K562 (cell line): ENCODE measurements at regions not wholly inside any gene's neighbourhood (a gene's known extent, or its start where the extent isn't known, plus 50 kb on each side); places are given as distances from the start of the nearest gene placed in this dataset.

Experiments
- KLF6 ChIP-seq: fragments of 250-450 bp; sonication (Bioruptor Pico); IDR thresholded peaks from 2 replicates; pipeline ENCODE4 v1.4.0; 2020; ENCODE audit warnings: mild to moderate bottlenecking, moderate library complexity, borderline replicate concordance
- LEF1 ChIP-seq: fragments of 450-650 bp; IDR thresholded peaks from 2 replicates; pipeline ENCODE4 v1.6.1; 2016; ENCODE audit warnings: mild to moderate bottlenecking
- STAT5B ChIP-seq: fragments of 250-450 bp; sonication (Bioruptor Pico); IDR thresholded peaks from 2 replicates; pipeline ENCODE4 v1.8.0; 2021; ENCODE audit warnings: mild to moderate bottlenecking, inconsistent platforms
- TSHZ1 ChIP-seq: fragments of 250-450 bp; sonication (Bioruptor Pico); IDR thresholded peaks from 2 replicates; pipeline ENCODE4 v1.4.0; 2020; ENCODE audit warnings: mild to moderate bottlenecking, moderate library complexity
- ZKSCAN1 ChIP-seq: fragments of 150-350 bp; IDR thresholded peaks from 2 replicates; pipeline ENCODE4 v1.6.1; 2016; ENCODE audit warnings: low read depth, low read length
- TF ChIP-seq, protein P1 (sequence below): fragments of 250-450 bp; sonication (Bioruptor Pico); IDR thresholded peaks from 2 replicates; pipeline ENCODE4 v1.4.0; 2020; ENCODE audit warnings: mild to moderate bottlenecking, moderate library complexity
- TF ChIP-seq, protein P2 (sequence below): sonication (generic); formaldehyde crosslinking; IDR thresholded peaks from 2 replicates; pipeline ENCODE4 v1.8.0; 2022; ENCODE audit warnings: mild to moderate bottlenecking, missing genetic modification reagents

- TF ChIP-seq, protein P1, sequence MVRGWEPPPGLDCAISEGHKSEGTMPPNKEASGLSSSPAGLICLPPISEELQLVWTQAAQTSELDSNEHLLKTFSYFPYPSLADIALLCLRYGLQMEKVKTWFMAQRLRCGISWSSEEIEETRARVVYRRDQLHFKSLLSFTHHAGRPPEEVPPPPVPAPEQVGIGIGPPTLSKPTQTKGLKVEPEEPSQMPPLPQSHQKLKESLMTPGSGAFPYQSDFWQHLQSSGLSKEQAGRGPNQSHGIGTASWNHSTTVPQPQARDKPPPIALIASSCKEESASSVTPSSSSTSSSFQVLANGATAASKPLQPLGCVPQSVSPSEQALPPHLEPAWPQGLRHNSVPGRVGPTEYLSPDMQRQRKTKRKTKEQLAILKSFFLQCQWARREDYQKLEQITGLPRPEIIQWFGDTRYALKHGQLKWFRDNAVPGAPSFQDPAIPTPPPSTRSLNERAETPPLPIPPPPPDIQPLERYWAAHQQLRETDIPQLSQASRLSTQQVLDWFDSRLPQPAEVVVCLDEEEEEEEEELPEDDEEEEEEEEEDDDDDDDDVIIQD (CRISPR knock-in tag): no peak
- TF ChIP-seq KLF6 (no peak), TSHZ1 (CRISPR knock-in tag) (no peak), ZKSCAN1 (no peak), STAT5B (CRISPR knock-in tag) (no peak), LEF1 (no peak)
- TF ChIP-seq, protein P2, sequence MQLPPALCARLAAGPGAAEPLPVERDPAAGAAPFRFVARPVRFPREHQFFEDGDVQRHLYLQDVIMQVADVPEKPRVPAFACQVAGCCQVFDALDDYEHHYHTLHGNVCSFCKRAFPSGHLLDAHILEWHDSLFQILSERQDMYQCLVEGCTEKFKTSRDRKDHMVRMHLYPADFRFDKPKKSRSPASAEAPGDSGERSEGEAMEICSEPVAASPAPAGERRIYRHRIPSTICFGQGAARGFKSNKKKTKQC (CRISPR knock-in tag): no peak
- TF ChIP-seq, all 486 proteins: peak for 0
Observed at GRCh38 chr3:102099913-102100312, 250.6 kb downstream of the NFKBIZ start (continued).
